D721Med (cell line): ENCODE measurements at regions not wholly inside any gene's neighbourhood (a gene's known extent, or its start where the extent isn't known, plus 50 kb on each side); places are given as distances from the start of the nearest gene placed in this dataset.

Experiments
- DNase-seq: peaks from one replicate; pipeline ENCODE4 v3.0.0; 2011; ENCODE audit warnings: low spot score; ENCODE audit not compliant: insufficient read length
- FAIRE-seq: peaks from 2 replicates; lab custom pipeline; 2011; peaks lifted over from hg19 to GRCh38; lab: Jason Lieb, UNC
- TF ChIP-seq, protein P1 (sequence below): IDR thresholded peaks from 2 replicates; pipeline ENCODE4 v1.5.1; 2012; ENCODE audit warnings: mild to moderate bottlenecking, control low read depth; ENCODE audit not compliant: insufficient read depth; ENCODE audit errors: missing control alignments

DNA sequence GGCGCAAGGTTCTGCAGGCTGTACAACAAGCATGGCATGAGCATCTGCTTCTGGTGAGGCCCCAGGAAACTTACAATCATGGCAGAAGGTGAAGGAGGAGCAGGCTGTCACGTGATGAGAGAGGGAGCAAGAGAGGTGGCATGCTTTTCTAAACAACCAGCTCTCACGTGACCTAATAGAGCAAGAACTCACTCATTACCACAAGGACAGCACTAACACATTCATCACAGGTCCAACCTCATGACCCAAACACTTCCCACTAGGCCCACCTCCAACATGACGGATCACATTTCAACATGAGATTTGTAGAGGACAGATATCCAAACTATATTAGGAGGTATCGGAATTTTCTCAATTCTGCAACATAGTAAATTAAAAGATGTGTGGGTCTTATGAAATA is 108.8 kb upstream of the DLX2 start:
- DNase-seq (no peak), FAIRE-seq (no peak)
- TF ChIP-seq, protein P1, sequence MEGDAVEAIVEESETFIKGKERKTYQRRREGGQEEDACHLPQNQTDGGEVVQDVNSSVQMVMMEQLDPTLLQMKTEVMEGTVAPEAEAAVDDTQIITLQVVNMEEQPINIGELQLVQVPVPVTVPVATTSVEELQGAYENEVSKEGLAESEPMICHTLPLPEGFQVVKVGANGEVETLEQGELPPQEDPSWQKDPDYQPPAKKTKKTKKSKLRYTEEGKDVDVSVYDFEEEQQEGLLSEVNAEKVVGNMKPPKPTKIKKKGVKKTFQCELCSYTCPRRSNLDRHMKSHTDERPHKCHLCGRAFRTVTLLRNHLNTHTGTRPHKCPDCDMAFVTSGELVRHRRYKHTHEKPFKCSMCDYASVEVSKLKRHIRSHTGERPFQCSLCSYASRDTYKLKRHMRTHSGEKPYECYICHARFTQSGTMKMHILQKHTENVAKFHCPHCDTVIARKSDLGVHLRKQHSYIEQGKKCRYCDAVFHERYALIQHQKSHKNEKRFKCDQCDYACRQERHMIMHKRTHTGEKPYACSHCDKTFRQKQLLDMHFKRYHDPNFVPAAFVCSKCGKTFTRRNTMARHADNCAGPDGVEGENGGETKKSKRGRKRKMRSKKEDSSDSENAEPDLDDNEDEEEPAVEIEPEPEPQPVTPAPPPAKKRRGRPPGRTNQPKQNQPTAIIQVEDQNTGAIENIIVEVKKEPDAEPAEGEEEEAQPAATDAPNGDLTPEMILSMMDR = no peak

DNA sequence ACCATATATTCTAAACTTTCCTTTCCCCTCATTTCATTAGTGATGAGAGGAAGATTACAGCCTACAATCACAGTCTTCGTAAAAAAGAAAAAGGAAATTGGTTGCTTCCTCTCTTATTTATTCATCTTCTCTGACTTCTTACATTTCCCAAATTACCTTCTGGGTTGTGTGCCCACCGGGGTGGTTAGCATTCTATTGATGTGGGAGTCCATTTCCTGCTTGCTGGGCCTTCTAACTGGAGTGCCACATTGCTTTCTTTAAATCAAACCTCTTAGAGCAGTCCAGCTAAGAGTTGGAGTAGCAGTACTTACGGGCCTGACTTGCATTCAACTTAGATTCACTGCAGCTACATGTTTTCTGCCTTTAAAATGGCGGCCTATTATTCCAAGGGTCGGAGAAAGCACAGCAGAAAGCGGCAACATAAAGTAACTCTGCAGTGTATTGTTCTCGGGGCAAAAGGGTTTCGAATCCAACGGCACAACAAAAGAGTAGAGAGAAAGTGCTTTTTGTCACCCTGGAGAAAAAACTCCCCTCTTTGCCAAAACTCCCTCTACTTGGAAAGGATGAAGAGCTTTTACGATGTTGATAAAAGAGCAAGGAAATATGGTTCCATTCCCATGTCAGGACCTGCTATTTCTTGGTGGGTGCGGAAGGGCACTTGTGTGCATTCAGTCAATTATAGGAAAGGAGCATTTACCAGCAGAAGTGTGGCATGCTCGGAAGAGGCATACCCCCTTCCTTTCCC is 110.6 kb upstream of the DLX2 start:
- TF ChIP-seq, protein P1 = no peak
- FAIRE-seq = no peak

DNA sequence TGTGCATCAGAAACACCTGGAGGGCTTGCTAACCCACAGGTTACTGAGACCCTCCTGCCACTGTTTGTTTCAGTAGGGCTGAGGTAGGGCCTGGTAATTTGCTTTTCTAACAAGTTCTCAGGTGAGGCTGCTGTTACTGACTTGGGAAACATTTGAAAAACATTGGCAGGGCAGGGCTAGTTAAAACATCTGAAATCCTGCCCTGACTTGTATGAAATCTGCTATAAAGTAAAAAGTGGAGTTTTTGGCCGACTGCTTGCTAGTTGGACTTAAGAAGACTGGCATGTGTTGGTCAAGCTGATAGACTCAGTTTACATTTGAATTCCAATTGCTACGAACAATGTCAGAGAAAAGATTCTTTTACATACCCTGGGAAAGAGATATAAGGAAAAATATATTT is 111.6 kb upstream of the DLX2 start:
- TF ChIP-seq, protein P1 = no peak
- DNase-seq (no peak), FAIRE-seq (no peak)

More for the DNA sequence above, 110.6 kb upstream of the DLX2 start:
- no peak for DNase-seq

DNA sequence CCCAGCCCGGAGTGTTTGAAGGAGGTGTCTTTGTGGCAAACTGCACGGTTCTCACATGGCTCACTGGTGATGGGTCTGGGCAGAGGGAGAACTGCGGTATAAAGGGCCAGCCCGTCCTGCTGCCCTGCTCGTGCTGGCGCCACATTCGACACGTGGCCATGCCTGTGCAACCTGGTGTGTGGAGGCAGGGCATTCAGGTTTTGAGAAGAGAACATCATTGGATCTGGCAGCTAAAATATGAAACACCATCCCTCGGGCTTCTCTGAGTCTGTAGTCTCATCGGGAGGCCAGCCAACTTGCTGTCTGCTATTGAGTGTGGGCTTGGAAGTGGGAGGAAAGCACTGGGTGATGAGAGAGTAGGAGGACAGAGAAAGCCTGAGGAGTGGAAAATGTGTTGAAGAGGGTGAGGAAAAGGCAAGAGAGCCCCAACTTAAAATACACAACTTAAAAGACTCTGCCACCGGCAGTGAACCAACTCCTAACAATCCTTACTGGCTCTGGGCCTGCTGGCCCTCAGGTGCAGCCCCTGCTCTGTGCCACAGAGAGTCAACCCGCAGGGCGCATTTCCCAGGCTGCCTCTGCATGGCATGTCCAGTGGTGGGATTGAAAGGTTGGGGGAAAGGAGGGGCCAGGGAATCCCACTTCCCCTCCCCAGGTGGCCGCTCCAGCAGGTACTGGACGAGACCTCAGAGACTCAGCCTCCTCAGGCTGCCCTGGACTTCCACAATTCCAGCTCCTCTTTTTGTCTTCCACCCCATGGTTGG is 112.7 kb upstream of the DLX2 start:
- TF ChIP-seq, protein P1 = no peak
- no peak for FAIRE-seq

DNA sequence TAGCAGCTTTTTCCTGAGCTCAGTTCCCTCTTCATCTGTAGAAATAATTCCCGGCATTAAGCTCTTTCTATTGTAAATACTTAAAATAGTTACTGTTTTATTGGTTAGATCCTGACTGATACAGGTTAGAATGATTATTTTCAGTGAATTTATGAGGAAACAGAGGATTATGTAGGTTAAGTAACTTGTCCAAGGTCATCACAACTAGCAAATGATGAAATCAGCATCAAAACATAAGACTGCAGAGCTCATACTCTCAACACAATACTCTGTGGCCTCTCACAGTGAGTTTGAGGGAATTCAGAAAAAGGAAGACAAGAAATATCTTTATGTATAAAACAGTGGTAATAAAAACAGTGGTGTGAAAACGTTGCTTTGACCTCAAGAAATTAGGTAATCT is 113.2 kb upstream of the DLX2 start:
- DNase-seq (no peak), FAIRE-seq (no peak)
- TF ChIP-seq, protein P1 = no peak

More for the DNA sequence above, 112.7 kb upstream of the DLX2 start:
- DNase-seq = no peak

DNA sequence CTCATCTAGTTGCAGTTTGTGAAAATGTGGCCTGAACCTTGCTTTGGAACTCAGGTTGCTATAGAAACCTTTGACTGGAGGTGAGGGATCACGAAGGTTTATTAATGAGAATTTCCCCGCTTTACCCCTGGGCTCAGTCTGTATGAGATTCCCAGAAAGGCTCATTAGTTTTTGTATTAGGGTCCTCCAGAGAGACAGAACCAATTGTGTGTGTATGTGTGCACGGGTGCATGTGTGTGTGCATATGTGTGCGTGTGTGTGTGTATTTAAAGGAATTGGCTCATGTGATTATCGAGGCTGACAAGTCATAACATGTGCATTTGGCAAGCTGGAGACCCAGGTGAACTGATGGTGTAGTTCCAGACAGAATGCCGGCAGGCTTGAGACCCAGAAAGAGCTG is 113.8 kb upstream of the DLX2 start:
- no peak for FAIRE-seq
- DNase-seq = no peak
- TF ChIP-seq, protein P1 = no peak

DNA sequence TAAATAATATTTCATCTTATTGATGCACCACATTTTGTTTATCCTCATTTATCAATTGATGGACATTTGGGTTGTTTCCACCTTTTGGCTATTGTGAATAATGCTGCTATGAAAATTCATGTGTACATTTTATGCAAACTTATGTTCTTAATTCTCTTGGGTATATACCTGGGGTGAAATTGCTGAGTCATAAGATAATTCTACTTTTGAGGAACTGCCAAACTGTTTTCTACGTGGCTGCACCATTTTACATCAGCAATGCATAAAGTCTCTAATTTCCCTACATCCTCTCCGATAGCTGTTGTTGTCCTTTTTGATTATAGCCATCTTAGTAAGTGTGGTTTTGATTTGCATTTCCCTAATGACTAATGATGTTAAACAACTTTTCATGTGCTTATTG is 116.5 kb upstream of the DLX2 start:
- FAIRE-seq (no peak), DNase-seq (no peak)
- TF ChIP-seq, protein P1 = no peak
